ENCODE measurements at regions not wholly inside any gene's neighbourhood (a gene's known extent, or its start where the extent isn't known, plus 50 kb on each side); places are given as distances from the start of the nearest gene placed in this dataset.

DNA sequence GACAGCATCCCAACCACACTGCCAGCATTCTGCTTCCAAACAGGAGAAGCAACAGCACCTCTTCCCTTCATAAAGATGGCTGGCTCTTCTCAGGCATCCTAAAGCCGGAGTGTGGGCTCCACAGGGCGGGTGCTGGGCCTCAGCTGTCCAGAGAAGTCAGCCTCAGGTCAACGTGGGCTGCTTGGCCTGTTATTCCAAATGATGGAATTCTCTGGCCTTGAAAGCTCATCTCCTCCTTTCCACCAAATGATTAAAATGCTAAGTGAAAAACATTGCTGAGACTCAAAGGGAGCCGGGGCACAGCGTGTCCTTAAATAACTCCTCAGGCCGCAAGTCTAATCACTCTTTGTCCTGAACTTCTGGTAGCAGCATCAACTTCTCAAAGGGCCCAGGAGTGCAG, 53.1 kb upstream of the CPXM2 start:
- Histone ChIP-seq H3K4me1 (replicated peaks; ENCODE audit: insufficient read depth) (no peaks in the 10 kb centered on the region), H3K9me2 (ENCODE audit: insufficient read depth) (no peaks in the 10 kb centered on the region), H3K4me2 (no peak overlapping the region), H3K27me3 (ENCODE audit: insufficient read depth, low read depth) (peaks cover 64% of the 10 kb centered on the region), H3K36me3 (ENCODE audit: low read depth) (no peaks in the 10 kb centered on the region), H3K4me3 (no peak overlapping the region), H3K27ac (no peak overlapping the region), H3F3A (ENCODE audit: insufficient read depth, low read depth) (no peaks in the 10 kb centered on the region), H3K9me3 (ENCODE audit: insufficient read depth, low read depth) (no peaks in the 10 kb centered on the region), H2AFZ (no peak overlapping the region), H3K79me2 (ENCODE audit: low read depth) (no peaks in the 10 kb centered on the region), H4K20me1 (ENCODE audit: insufficient read depth) (no peaks in the 10 kb centered on the region)
- ChIA-PET CTCF (interaction anchor here (0.7 kb wide), 1 partner anchor 112 kb away, joined by 4 read pairs; no protein-coding TSS in a partner anchor), POLR2A (ENCODE audit: unreplicated experiment) (no interaction called here)
- TF ChIP-seq EZH2 (IDR thresholded peaks at IDR 0.05; ENCODE audit: low read depth), result no peak
- TF ChIP-seq, protein P1, sequence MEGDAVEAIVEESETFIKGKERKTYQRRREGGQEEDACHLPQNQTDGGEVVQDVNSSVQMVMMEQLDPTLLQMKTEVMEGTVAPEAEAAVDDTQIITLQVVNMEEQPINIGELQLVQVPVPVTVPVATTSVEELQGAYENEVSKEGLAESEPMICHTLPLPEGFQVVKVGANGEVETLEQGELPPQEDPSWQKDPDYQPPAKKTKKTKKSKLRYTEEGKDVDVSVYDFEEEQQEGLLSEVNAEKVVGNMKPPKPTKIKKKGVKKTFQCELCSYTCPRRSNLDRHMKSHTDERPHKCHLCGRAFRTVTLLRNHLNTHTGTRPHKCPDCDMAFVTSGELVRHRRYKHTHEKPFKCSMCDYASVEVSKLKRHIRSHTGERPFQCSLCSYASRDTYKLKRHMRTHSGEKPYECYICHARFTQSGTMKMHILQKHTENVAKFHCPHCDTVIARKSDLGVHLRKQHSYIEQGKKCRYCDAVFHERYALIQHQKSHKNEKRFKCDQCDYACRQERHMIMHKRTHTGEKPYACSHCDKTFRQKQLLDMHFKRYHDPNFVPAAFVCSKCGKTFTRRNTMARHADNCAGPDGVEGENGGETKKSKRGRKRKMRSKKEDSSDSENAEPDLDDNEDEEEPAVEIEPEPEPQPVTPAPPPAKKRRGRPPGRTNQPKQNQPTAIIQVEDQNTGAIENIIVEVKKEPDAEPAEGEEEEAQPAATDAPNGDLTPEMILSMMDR (conservative IDR thresholded peaks at IDR 0.05), result no peak
- intact Hi-C loops (cut with micrococcal nuclease; ENCODE audit: unreplicated experiment), result no loop called here
- no peak for DNase-seq
- no TSS peak for BruUV-seq (replicated peaks)

DNA sequence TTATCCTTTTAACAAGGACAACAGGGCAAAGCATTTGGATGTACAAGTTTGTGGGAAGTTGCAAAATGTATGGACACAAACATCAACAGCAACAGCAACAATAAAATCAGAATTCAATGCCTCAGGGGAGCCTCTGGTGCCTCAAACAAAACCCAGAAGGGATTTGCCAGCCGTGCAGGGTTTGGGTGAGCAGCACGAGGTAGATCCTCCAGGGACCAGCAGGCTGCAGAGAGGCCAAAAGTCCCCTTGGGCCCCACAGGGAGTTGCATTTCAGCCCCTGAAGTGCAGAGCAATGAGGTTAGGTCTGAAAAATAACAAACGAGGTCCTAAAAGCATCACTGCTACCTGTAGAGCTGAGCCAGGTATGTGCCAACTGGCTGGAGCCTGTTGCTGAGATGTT, 51.7 kb upstream of the CPXM2 start:
- Histone ChIP-seq H3K9me2 (ENCODE audit: insufficient read depth) (no peaks in the 10 kb centered on the region), H3F3A (ENCODE audit: insufficient read depth, low read depth) (no peaks in the 10 kb centered on the region), H3K4me2 (no peak overlapping the region), H3K27me3 (ENCODE audit: insufficient read depth, low read depth) (peaks cover 63% of the 10 kb centered on the region), H2AFZ (no peak overlapping the region), H4K20me1 (ENCODE audit: insufficient read depth) (no peaks in the 10 kb centered on the region), H3K36me3 (ENCODE audit: low read depth) (no peaks in the 10 kb centered on the region), H3K4me3 (no peak overlapping the region), H3K27ac (no peak overlapping the region), H3K9me3 (ENCODE audit: insufficient read depth, low read depth) (no peaks in the 10 kb centered on the region), H3K79me2 (ENCODE audit: low read depth) (no peaks in the 10 kb centered on the region), H3K4me1 (replicated peaks; ENCODE audit: insufficient read depth) (no peaks in the 10 kb centered on the region)
- BruUV-seq (replicated peaks), result no TSS peak
- POLR2A ChIA-PET (ENCODE audit: unreplicated experiment), result no interaction called here
- TF ChIP-seq, protein P1 (conservative IDR thresholded peaks at IDR 0.05), result no peak
- TF ChIP-seq EZH2 (IDR thresholded peaks at IDR 0.05; ENCODE audit: low read depth), result no peak
- intact Hi-C loops (cut with micrococcal nuclease; ENCODE audit: unreplicated experiment), result no loop called here
- CTCF ChIA-PET, result no interaction called here
- DNase-seq, result no peak

DNA sequence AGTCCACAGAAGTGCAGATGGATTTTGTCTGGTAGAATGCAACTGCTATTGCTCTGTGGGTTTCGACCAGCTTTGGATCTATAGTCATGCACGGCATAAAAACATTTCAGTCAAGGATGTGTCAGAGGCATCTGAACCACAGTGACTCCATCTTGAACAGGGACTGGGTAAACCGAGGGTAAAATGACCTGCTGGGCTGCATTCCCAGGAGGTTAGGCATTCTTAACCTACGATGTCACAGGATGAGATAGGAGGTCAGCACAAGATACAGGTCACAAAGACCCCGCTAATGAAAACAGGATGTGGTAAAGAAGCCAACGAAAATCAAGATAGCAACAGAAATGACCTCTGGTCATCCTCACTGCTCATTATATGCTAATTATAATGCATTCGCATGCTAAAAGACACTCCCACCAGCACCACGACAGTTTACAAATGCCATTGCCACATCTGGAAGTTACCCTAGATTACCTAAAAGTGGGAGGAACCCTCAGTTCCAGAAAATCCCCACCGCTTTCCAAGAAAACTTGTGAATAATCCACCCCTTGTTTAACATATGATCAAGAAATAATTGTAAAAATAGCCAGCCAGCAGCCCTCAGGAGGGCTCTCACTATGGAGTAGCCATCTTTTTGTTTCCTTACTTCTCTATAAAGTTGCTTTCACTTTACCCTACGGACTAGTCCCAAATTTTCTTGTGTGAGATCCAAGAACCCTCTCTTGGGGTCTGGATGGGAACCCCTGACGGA, 50.7 kb upstream of the CPXM2 start:
- no peak for DNase-seq
- H4K20me1 ChIP-seq (ENCODE audit: insufficient read depth), result no peaks in the 10 kb centered on the region
- intact Hi-C loops (cut with micrococcal nuclease; ENCODE audit: unreplicated experiment), result no loop called here
- no peaks in the 10 kb centered on the region for H3K79me2 ChIP-seq (ENCODE audit: low read depth)
- H2AFZ ChIP-seq, result no peak overlapping the region
- H3K9me2 ChIP-seq (ENCODE audit: insufficient read depth), result no peaks in the 10 kb centered on the region
- peaks cover 57% of the 10 kb centered on the region for H3K27me3 ChIP-seq (ENCODE audit: insufficient read depth, low read depth)
- ChIA-PET CTCF (no interaction called here), POLR2A (ENCODE audit: unreplicated experiment) (no interaction called here)
- no peak overlapping the region for H3K4me3 ChIP-seq
- H3K4me2 ChIP-seq, result no peak overlapping the region
- H3K4me1 ChIP-seq (replicated peaks; ENCODE audit: insufficient read depth), result no peaks in the 10 kb centered on the region
- no peaks in the 10 kb centered on the region for H3F3A ChIP-seq (ENCODE audit: insufficient read depth, low read depth)
- TF ChIP-seq, protein P1 (conservative IDR thresholded peaks at IDR 0.05), result no peak
- TF ChIP-seq EZH2 (IDR thresholded peaks at IDR 0.05; ENCODE audit: low read depth), result no peak
- no TSS peak for BruUV-seq (replicated peaks)
- H3K36me3 ChIP-seq (ENCODE audit: low read depth), result no peaks in the 10 kb centered on the region
- H3K27ac ChIP-seq, result no peak overlapping the region
- H3K9me3 ChIP-seq (ENCODE audit: insufficient read depth, low read depth), result no peaks in the 10 kb centered on the region
